ENCODE measurements at regions not wholly inside any gene's neighbourhood (a gene's known extent, or its start where the extent isn't known, plus 50 kb on each side); places are given as distances from the start of the nearest gene placed in this dataset.

- no peak for DNase-seq (ENCODE audit: low spot score)
- in situ Hi-C loops (cut with MboI; ENCODE audit: low pct_unique_long_range_greater_than_20kb, low sequenced_read_pairs, unreplicated experiment), result no loop called here
- no peak for TF ChIP-seq CTCF (IDR thresholded peaks at IDR 0.05; ENCODE audit: extremely low read depth, insufficient read depth, missing control alignments)
Measured at GRCh38 chr15:70266412-70267121, 168.8 kb upstream of the TLE3 start.

GRCh38 chr15:70265986-70266385 lies 168.3 kb upstream of the TLE3 start:
- in situ Hi-C loops (cut with MboI; ENCODE audit: low pct_unique_long_range_greater_than_20kb, low sequenced_read_pairs, unreplicated experiment), result no loop called here
- TF ChIP-seq CTCF (IDR thresholded peaks at IDR 0.05; ENCODE audit: extremely low read depth, insufficient read depth, missing control alignments), result no peak
- no peak for DNase-seq (ENCODE audit: low spot score)

GRCh38 chr15:70265466-70265978 lies 167.8 kb upstream of the TLE3 start:
- no peak for DNase-seq (ENCODE audit: low spot score)

GRCh38 chr15:70264738-70265465 lies 167.2 kb upstream of the TLE3 start:
- no peak for DNase-seq (ENCODE audit: low spot score)
- in situ Hi-C loops (cut with MboI; ENCODE audit: low pct_unique_long_range_greater_than_20kb, low sequenced_read_pairs, unreplicated experiment), result no loop called here
- no peak for TF ChIP-seq CTCF (IDR thresholded peaks at IDR 0.05; ENCODE audit: extremely low read depth, insufficient read depth, missing control alignments)

More at GRCh38 chr15:70265466-70265978, 167.8 kb upstream of the TLE3 start:
- peak; percentile 24 for TF ChIP-seq CTCF (IDR thresholded peaks at IDR 0.05; ENCODE audit: extremely low read depth, insufficient read depth, missing control alignments)
- in situ Hi-C loops (cut with MboI; ENCODE audit: low pct_unique_long_range_greater_than_20kb, low sequenced_read_pairs, unreplicated experiment), result no loop called here

- in situ Hi-C loops (cut with MboI; ENCODE audit: low pct_unique_long_range_greater_than_20kb, low sequenced_read_pairs, unreplicated experiment), result no loop called here
- DNase-seq (ENCODE audit: low spot score), result no peak
Measured at GRCh38 chr15:70264014-70264582, 166.4 kb upstream of the TLE3 start.

More at GRCh38 chr15:70264014-70264582, 166.4 kb upstream of the TLE3 start:
- no peak for TF ChIP-seq CTCF (IDR thresholded peaks at IDR 0.05; ENCODE audit: extremely low read depth, insufficient read depth, missing control alignments)

Data from GM13977 (cell line).